ENCODE measurements at regions not wholly inside any gene's neighbourhood (a gene's known extent, or its start where the extent isn't known, plus 50 kb on each side); places are given as distances from the start of the nearest gene placed in this dataset.

DNA sequence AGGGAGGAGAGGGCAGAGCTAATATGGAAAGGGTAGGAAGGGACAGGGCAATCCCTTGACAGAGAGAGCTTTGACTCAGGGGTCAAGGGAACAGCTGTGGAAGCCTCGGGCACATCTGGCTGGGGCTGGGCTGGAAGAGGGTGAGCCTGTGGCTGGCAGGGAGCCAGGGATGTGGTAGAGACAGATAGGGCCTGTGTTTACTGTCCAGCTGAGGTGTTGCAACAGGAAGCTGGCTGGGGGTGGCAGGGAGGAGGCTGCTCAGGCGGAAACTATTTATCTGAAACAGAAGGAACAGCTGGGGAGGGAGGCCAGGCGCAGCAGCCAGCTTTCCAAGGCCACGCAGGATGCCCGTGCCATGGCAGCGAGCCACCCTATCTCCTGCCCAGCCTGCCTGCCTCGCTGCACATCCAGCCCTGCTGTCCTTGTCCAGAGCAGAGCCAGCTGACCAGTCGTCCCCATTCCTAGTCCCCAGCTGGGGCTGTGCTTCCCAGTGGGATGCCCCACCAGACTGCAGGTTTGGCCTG, 264.7 kb downstream of the CYP26B1 start:
- TF ChIP-seq, protein P1, sequence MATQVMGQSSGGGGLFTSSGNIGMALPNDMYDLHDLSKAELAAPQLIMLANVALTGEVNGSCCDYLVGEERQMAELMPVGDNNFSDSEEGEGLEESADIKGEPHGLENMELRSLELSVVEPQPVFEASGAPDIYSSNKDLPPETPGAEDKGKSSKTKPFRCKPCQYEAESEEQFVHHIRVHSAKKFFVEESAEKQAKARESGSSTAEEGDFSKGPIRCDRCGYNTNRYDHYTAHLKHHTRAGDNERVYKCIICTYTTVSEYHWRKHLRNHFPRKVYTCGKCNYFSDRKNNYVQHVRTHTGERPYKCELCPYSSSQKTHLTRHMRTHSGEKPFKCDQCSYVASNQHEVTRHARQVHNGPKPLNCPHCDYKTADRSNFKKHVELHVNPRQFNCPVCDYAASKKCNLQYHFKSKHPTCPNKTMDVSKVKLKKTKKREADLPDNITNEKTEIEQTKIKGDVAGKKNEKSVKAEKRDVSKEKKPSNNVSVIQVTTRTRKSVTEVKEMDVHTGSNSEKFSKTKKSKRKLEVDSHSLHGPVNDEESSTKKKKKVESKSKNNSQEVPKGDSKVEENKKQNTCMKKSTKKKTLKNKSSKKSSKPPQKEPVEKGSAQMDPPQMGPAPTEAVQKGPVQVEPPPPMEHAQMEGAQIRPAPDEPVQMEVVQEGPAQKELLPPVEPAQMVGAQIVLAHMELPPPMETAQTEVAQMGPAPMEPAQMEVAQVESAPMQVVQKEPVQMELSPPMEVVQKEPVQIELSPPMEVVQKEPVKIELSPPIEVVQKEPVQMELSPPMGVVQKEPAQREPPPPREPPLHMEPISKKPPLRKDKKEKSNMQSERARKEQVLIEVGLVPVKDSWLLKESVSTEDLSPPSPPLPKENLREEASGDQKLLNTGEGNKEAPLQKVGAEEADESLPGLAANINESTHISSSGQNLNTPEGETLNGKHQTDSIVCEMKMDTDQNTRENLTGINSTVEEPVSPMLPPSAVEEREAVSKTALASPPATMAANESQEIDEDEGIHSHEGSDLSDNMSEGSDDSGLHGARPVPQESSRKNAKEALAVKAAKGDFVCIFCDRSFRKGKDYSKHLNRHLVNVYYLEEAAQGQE (IDR thresholded peaks at IDR 0.05; ENCODE audit: insufficient read depth in 1 of 2, low read depth in 2 of 2, low read length in 2 of 2): no peak
- TF ChIP-seq SIN3A (IDR thresholded peaks at IDR 0.05; ENCODE audit: borderline replicate concordance, insufficient read depth, low read length) (no peak), POLR2AphosphoS5 (IDR thresholded peaks at IDR 0.05; ENCODE audit: low read depth, low read length) (no peak), TAF1 (IDR thresholded peaks at IDR 0.05; ENCODE audit: borderline replicate concordance, insufficient read depth, low read length) (no peak)
